PFSK-1 (cell line): ENCODE measurements at regions not wholly inside any gene's neighbourhood (a gene's known extent, or its start where the extent isn't known, plus 50 kb on each side); places are given as distances from the start of the nearest gene placed in this dataset.

Experiments
- FOXP2 ChIP-seq: optimal IDR thresholded peaks from 2 replicates; pipeline ENCODE3; 2011; ENCODE audit warnings: borderline replicate concordance, control low read depth, inconsistent platforms; ENCODE audit not compliant: insufficient read depth; ENCODE audit errors: extremely low read length, extremely low read depth
- POLR2AphosphoS5 ChIP-seq: IDR thresholded peaks from 2 replicates; pipeline ENCODE4 v1.6.1; 2012; ENCODE audit warnings: low read depth, mild to moderate bottlenecking, control low read depth, low read length, moderate library complexity
- REST ChIP-seq, 2 experiments: IDR thresholded peaks; 2 replicates each; pipeline versions ENCODE4 v1.6.1 to v1.8.0; 2011 to 2012; ENCODE audit warnings: low read depth in 2 of 2, low read length in 2 of 2, control low read depth in 1 of 2, inconsistent platforms in 1 of 2, mild to moderate bottlenecking in 1 of 2, moderate library complexity in 1 of 2; ENCODE audit not compliant: insufficient read depth in 1 of 2
- SIN3A ChIP-seq: IDR thresholded peaks from 2 replicates; pipeline ENCODE4 v1.6.1; 2012; ENCODE audit warnings: mild to moderate bottlenecking, low read length, moderate library complexity, borderline replicate concordance; ENCODE audit not compliant: insufficient read depth
- TAF1 ChIP-seq: IDR thresholded peaks from 2 replicates; pipeline ENCODE4 v1.6.1; 2012; ENCODE audit warnings: low read length, control low read depth, borderline replicate concordance; ENCODE audit not compliant: insufficient read depth

GRCh38 chr3:65178703-65179102 is 490.9 kb upstream of the ADAMTS9 start:
- TF ChIP-seq SIN3A, result no peak
- no peak for TF ChIP-seq FOXP2
- TF ChIP-seq POLR2AphosphoS5, result no peak
- no peak for TF ChIP-seq REST (IDR thresholded peaks at IDR 0.05; ENCODE audit: insufficient read depth in 1 of 2, low read depth in 2 of 2, low read length in 2 of 2)
- no peak for TF ChIP-seq TAF1

- TF ChIP-seq POLR2AphosphoS5 (no peak), REST (IDR thresholded peaks at IDR 0.05; ENCODE audit: insufficient read depth in 1 of 2, low read depth in 2 of 2, low read length in 2 of 2) (no peak), SIN3A (no peak), TAF1 (no peak), FOXP2 (no peak)
These were observed 490.2 kb upstream of the ADAMTS9 start for GRCh38 chr3:65177960-65178376.

- TF ChIP-seq SIN3A (no peak), POLR2AphosphoS5 (no peak), TAF1 (no peak), FOXP2 (no peak), REST (IDR thresholded peaks at IDR 0.05; ENCODE audit: insufficient read depth in 1 of 2, low read depth in 2 of 2, low read length in 2 of 2) (no peak)
These were observed 486.9 kb upstream of the ADAMTS9 start for GRCh38 chr3:65174713-65175112.

- TF ChIP-seq POLR2AphosphoS5 (no peak), REST (IDR thresholded peaks at IDR 0.05; ENCODE audit: insufficient read depth in 1 of 2, low read depth in 2 of 2, low read length in 2 of 2) (no peak), TAF1 (no peak), FOXP2 (no peak), SIN3A (no peak)
These were observed 486.0 kb upstream of the ADAMTS9 start for GRCh38 chr3:65173841-65174240.

GRCh38 chr3:65172209-65172608 is 484.4 kb upstream of the ADAMTS9 start:
- TF ChIP-seq SIN3A (no peak), REST (IDR thresholded peaks at IDR 0.05; ENCODE audit: insufficient read depth in 1 of 2, low read depth in 2 of 2, low read length in 2 of 2) (no peak), FOXP2 (no peak), TAF1 (no peak), POLR2AphosphoS5 (no peak)
